ENCODE measurements at regions not wholly inside any gene's neighbourhood (a gene's known extent, or its start where the extent isn't known, plus 50 kb on each side); places are given as distances from the start of the nearest gene placed in this dataset.

DNA sequence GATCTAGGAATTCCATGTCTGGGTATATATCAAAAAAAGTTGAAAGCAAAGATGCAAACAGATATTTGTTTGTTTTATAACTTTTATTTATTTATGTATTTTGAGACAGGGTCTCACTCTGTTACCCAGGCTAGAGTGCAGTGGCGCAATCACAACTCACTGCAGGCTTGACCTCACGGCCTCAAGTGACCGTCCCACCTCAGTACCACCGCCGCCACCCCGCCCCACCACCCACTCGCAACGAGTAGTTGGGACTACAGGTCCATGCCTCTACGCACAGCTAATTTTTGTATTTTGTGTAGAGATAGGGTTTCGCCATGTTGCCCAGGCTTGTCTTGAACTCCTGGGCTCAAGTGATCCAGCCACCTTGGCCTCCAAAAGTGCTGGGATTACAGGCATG is 66.5 kb upstream of the KTN1 start:
- no peak overlapping the region for H3K27ac ChIP-seq
- TF ChIP-seq, protein P1, sequence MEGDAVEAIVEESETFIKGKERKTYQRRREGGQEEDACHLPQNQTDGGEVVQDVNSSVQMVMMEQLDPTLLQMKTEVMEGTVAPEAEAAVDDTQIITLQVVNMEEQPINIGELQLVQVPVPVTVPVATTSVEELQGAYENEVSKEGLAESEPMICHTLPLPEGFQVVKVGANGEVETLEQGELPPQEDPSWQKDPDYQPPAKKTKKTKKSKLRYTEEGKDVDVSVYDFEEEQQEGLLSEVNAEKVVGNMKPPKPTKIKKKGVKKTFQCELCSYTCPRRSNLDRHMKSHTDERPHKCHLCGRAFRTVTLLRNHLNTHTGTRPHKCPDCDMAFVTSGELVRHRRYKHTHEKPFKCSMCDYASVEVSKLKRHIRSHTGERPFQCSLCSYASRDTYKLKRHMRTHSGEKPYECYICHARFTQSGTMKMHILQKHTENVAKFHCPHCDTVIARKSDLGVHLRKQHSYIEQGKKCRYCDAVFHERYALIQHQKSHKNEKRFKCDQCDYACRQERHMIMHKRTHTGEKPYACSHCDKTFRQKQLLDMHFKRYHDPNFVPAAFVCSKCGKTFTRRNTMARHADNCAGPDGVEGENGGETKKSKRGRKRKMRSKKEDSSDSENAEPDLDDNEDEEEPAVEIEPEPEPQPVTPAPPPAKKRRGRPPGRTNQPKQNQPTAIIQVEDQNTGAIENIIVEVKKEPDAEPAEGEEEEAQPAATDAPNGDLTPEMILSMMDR (IDR thresholded peaks at IDR 0.05) = no peak
- no peak for TF ChIP-seq POLR2A (IDR thresholded peaks at IDR 0.05)
- H3K27me3 ChIP-seq = no peaks in the 10 kb centered on the region
- no peak overlapping the region for H3K4me3 ChIP-seq
- H3K4me1 ChIP-seq = no peaks in the 10 kb centered on the region
- DNase-seq = no peak
- no peaks in the 10 kb centered on the region for H3K9me3 ChIP-seq
- no peaks in the 10 kb centered on the region for H3K36me3 ChIP-seq

DNA sequence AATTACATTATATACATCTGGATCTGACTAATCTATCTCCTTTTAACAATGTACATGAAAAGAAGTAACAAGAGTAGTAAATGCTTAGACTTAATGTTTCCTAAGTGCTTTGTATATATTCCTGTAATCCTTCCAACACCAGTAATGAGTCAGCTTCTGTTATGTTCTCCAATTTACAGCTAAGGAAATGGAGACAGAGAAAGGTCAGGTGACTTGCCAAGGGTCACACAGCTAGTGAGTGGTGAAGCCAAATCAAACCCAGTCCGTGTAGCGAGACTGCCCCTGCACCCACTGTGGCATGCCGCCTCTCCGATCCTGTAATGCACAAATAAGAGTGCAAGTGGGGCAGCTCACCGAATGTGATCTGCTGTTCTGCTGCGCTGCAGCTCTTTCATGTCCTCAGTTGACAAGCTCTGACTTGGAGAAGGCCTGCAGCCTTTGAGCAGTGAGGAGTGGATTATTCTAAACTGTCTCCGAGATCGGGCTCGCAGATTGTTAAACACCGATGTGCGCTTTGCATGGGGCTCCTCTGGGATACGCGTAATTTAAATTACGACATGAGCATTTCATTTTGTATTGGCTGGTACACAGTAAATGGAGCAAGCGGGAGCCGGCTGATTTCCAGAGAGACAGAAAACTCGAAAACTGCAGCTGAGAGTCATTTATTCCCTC is 65.1 kb upstream of the KTN1 start:
- no peaks in the 10 kb centered on the region for H3K27me3 ChIP-seq
- TF ChIP-seq, protein P1 (IDR thresholded peaks at IDR 0.05) = no peak
- TF ChIP-seq POLR2A (IDR thresholded peaks at IDR 0.05) = no peak
- no peaks in the 10 kb centered on the region for H3K4me1 ChIP-seq
- no peak for DNase-seq
- no peaks in the 10 kb centered on the region for H3K36me3 ChIP-seq
- H3K27ac ChIP-seq = no peak overlapping the region
- H3K9me3 ChIP-seq = no peaks in the 10 kb centered on the region
- H3K4me3 ChIP-seq = no peak overlapping the region

DNA sequence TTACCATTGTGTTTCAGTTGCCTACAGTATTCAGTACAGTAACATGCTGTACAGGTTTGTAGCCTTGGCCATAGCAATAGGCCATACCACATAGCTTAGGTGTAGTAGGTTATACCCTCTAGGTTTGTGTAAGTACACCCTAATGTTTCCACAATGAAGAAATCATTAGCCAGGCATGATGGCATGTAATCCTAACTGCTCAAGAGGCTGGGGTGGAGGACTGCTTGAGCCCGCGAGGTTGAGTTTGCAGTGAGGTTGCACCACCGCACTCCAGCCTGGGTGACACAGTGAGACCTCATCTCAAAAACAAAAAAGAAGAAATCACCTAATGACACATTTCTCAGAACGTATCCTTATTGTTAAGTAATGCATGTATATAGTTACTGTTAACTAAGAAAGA is 63.2 kb upstream of the KTN1 start:
- H3K36me3 ChIP-seq = no peaks in the 10 kb centered on the region
- TF ChIP-seq, protein P1 (IDR thresholded peaks at IDR 0.05) = no peak
- no peak for TF ChIP-seq POLR2A (IDR thresholded peaks at IDR 0.05)
- H3K4me1 ChIP-seq = no peaks in the 10 kb centered on the region
- DNase-seq = no peak
- no peak overlapping the region for H3K27ac ChIP-seq
- no peak overlapping the region for H3K4me3 ChIP-seq
- H3K9me3 ChIP-seq = no peaks in the 10 kb centered on the region
- no peaks in the 10 kb centered on the region for H3K27me3 ChIP-seq

DNA sequence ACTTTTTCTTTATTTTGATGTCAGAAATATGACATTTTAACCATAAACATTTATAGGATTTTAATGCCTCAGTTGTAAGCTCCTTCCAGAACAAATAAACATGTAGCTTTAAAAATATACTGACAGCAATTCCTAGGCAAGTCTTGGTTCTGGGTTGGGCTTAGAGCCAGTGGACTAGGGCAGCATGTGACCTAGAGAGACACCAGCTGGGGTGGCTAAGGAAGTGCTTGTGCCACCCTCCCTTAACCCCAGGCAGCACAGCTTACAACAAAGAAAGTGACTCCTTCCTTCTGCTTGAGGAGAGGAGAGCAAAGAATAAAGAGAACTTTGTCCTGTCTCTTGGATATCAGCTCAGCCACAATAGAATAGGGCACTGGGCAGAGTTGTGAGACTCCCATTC is 61.6 kb upstream of the KTN1 start:
- H3K27ac ChIP-seq = no peak overlapping the region
- H3K4me1 ChIP-seq = no peaks in the 10 kb centered on the region
- no peak for DNase-seq
- no peaks in the 10 kb centered on the region for H3K9me3 ChIP-seq
- H3K36me3 ChIP-seq = no peaks in the 10 kb centered on the region
- no peak overlapping the region for H3K4me3 ChIP-seq
- TF ChIP-seq, protein P1 (IDR thresholded peaks at IDR 0.05) = no peak
- no peak for TF ChIP-seq POLR2A (IDR thresholded peaks at IDR 0.05)
- H3K27me3 ChIP-seq = no peaks in the 10 kb centered on the region

DNA sequence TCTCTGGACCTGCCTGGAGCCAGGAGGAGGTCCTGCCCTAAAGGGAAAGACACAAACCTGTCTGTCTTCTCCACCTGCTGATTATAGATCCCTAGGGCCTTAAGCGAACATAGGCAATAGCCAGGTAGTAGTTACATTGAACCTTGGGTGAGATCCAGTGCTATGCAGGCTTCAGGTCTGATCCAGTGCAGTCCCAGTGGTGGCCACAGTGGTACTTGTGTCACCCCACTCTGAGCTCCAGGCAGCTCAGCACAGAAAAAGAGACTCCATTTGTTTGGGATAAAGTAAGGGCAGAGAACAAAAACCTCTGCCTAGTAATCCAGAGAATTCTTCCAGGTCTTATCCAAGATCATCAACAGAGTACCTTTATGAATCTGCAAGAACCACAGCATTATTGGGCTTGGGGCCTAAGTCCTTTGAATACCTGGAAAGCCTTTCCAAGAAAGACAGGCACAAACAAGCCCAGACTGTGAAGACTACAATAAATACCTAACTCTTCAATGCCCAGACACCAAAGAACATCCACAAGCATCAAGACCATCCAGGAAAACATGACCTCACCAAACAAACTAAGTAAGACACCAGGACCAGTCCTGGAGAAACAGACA is 60.4 kb upstream of the KTN1 start:
- TF ChIP-seq, protein P1 (IDR thresholded peaks at IDR 0.05) = no peak

More for the DNA sequence above, 60.4 kb upstream of the KTN1 start:
- DNase-seq = no peak
- Histone ChIP-seq H3K27ac (no peak overlapping the region), H3K36me3 (no peaks in the 10 kb centered on the region), H3K4me3 (no peak overlapping the region), H3K9me3 (no peaks in the 10 kb centered on the region), H3K4me1 (no peaks in the 10 kb centered on the region), H3K27me3 (no peaks in the 10 kb centered on the region)
